Stimulated activated CD4-positive, alpha-beta T cell treated with anti-CD3 and anti-CD28 coated beads, Interleukin-4, amount 100 ng/mL, for 24 hours (primary cell): ENCODE measurements at regions not wholly inside any gene's neighbourhood (a gene's known extent, or its start where the extent isn't known, plus 50 kb on each side); places are given as distances from the start of the nearest gene placed in this dataset.

Experiments used
- DNase-seq: peaks from one replicate; pipeline ENCODE4 v3.0.0-alpha.2; 2020

DNA sequence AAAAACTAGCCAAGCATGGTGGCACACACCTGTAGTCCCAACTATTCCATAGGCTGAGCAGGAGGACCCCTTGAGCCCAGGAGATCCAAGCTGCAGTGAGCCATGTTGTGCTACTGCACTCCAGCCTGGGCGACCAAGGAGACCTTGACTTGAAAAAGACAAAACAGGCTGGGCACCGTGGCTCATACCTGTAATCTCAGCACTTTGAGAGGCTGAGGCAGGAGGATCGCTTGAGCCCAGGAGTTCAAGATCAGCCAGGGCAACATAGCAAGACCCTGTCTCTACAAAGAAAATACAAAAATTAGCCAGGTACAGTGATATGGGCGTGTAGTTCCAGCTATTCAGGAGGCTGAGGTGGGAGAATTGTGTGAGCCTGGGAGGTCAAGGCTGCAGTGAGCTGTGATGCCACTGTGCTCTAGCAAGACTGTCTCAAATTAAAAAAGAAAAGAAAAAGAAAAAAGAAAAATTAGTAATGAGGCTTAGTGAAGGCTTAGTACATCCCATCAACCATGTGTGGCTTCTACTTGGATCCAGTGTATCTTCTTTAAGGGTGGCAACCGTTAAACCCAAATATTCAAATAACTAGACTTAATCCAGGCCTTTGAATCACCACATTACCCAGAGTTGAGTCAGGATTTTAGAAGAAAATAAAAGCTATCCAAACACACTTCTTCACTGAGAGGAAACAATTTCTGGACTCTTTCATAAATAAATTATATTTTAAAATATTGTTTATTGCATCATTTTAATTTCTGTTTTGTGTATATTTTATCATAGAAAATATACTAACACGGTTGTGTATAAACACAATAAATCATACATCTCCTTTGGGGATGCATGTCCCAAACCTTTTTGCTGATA lies 74.3 kb upstream of the RAB4A start:
- DNase-seq: no peak

DNA sequence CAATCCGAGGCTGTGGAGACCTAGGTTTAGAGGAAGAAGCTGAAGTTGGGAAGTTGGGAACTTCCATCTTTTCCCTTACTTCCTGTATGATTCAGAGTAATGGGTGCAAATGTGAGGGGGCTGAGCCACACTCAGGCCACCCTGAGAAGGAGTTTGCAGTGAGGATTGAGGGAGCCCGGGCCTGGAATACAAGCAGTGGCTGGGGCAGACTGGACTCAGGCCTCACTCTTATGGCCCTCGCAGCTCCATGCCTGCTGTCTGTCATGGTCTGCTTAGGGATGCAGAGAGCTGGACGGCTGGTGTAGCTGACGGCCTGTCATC lies 73.7 kb upstream of the RAB4A start:
- no peak for DNase-seq

DNA sequence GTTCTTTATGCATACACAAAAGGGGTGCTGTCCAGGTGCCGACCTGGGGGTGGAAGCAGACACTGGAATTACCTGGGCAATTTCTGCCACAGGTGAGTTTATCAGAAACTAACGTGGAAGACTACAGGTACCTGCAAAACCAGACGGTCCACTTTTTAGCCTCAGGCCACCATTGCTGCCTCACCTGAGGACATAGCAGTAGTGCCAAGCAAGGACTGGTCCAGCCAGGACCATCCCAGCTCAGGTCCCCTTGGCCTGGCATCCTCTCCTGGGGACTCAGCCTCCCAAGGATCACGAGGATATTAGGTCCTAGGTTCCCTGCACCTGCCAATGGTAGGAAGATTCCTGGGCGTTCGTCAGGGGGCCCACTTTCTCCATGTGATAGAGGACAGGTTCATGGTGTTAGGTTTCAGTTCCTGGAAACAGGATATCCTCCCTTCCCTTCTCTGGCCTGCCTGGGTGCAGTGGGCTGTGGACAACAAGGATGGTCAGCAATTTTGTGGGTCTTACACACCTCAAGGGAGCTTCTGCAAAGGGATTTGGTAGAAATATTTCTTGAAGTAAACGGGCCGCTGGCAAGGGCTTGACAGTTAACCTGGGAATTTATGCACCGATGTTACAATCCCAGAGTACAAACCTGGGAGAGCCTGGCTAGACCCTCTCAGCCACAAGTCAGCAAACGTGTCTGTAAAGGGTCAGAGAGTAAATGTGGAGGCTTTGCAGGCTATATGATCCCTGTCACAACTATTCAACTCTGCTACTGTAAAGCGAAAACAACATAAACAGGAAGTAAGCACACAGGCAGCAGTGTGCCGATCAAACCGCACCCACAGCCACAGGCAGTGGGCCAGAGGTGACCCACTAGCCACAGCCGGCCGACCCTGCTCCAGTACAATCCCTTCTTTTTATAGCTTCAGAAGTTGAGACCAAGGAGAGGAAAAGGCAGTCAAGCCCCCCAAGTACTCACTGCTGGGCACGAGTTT lies 71.4 kb upstream of the RAB4A start:
- DNase-seq: no peak

DNA sequence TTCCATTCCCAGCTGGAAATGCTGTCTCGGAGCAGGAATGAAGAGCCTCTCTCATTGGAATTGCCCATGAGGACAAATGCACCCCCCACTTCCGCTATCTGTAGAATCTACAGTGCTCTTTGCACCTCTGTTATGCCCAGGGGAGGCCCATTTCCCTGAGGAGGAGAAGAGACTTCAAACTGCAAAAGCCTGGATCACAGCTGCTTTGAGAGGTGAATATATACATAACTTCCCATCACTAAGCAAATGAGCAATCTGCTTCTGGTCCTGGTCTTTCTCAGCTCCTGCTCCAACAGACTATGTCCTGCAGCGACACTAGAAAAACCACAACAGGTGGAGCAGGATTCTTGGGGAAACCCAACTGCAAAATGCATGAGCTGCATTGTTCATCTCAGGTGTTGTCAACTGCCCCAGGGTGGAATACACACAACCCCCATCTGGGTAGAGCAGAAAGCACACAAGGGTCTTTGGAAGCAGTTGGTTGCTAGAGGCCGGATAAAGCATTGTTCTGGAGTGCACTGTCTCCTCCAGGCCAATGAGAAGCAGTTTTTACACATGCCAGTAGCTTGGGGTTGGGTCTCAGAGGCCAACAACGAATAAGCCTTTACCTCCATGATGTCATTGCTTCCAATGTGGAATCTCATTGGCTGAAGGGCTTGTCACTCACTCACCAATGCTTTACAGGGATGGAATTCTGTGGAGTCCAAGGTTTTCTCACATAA lies 67.7 kb upstream of the RAB4A start:
- DNase-seq: no peak

DNA sequence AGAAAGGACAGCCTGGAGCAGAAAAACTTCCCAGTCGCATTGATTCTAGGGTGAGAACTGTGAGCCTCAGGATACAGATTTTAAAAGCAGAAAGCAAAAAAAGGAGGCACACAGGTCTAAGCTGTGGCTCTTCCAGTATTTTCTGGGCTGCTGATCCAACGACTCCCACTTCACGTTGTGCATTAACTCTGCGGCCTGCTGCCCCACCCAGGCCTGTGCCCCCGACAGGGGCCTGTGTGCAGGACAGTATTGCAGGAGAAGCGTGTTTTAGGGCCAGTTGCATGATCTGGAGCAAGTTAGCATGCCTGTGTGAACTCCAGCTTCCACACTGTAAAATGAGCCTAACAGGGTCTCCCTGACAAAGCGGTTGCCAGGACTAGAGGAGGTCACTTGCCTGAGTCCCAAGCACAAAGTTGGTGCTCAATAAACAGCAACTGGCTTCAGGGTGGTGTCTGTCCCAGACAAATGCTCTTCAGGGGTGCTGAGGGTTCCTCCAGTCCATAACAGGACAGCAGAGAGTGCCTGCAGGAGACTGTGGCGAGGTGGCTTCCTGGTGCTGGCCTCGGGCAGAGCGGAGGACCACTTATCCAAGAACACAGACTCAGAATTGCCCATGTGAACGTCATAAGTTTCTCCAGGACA lies 66.8 kb upstream of the RAB4A start:
- no peak for DNase-seq

DNA sequence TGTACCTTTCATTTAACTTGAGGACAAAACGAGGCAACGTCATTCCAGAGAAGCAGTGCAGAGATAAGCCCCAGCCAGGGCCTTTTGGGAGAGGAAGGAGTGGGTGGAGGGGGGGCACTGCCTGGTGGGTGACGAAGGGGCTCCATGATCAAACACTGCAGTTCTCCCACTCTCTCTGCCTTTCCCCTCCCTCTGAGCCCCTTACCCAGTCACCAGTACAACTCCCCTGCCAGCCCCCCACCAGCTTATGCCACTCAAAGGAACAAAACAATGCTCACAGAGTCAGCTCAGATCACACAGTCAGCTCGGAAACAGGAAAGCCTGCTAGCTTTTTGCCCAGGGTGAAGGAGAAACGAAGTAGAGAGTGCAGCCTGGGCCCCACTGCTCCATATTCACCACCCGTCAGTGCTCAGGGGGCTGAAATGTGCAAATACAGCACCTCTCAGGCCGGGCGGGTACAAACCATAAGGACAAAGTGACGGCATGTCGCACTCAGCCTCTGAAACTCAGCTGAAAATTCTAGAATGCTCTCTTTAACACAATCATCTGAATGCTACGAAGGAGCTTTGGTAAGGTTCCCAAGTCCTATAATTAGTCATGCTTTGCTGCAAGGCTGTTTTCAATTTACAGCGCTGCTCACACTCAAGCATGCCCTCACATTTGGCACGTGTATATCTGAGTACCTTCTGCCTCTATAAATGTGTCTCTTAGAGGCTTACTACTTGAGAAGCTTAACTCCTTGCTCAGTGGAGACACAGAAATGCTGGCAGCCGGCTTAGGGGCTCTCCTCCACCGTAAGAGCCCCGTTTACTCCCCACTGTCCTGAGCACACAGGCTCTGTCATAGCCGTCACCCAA lies 65.8 kb upstream of the RAB4A start:
- no peak for DNase-seq

DNA sequence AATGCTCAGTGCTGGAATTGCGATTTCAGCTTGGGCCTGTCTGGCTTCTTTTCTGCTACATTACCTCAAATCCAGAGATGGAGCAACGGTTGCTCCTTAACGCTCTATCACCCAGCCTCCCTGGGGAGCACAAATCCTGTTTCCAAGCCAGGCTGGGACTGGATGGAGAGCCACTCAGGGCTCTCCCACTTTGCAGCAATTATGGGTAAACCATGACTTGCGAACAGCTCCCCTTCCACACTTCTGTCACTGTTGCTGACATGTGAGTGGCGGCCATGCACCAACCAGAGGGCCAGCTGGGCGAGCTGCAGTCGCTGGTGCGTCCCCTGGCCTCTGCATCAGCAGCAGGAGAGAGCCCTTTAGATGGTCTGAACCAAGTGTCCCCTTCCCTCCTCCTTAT lies 65.1 kb upstream of the RAB4A start:
- DNase-seq: no peak

DNA sequence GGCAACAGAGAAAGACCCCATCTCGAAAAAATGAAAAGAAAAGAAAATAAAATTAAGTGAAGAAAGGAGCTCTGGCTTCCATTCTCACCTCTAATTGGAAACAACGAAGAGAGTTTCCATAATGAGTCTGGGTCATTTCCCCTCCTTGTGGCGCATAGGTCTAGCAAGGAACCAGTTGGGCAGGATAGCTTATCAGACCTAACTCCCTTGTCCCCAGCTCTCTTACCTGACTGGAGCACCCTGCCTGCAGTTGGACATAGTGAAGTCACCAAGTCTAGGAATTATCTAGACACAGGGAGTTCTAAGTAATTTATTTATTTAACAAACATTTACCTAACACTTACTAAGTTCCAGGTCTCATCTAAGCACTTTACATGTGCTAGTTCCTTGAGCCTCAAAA lies 63.0 kb upstream of the RAB4A start:
- DNase-seq: no peak

DNA sequence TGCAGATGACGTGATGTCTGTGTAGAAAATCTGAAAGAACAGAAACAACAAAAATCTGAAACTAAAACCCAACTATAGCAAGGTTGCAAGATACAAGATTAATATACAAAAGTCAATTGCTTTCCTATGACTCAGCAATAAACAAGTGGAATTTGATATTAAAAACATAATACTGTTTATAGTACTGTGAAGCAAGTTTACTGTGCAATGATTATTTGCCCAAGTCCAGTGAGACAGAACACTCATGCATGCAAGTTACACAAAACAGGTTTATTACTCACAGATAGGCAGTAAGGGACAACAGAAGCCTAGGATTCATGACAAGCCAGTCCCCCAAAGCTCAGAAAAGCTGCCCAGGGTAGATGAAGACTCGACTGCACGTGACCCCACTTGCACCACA lies 62.4 kb upstream of the RAB4A start:
- no peak for DNase-seq

DNA sequence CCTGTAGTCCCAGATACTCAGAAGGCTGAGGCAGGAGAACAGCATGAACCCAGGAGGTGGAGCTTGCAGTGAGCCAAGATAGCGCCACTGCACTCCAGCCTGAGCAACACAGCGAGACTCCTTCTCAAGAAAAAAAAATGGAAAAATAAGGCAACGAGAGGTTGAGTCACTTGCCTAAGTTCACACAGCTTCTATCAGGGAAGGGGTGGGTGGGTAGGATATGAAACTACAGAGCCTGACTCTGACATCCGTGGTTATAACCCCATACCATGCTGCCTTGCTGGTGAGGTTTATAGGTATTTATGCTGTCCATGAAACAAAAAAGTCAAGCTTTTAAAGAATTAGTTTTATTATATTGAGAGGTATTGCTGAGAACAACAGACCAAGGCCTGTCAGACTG lies 61.5 kb upstream of the RAB4A start:
- no peak for DNase-seq

DNA sequence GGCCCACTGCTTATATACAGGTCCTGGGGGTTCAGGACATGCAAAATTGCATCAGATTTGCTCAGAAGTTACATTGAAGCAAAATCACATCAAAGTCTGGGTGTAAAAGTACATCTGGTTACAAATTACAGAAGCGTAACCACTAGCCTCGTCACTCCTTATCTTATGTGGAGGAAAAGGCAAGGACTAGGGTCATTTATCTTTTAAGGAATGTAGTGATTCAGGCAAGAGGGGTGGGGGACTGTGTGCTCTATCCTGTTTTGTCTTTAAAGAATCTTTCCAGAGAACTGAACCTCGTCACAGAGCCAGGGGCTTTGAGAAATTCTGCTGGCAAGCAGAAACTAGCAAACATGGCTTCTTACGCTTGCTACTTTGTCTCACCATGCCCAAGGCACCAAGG lies 61.1 kb upstream of the RAB4A start:
- DNase-seq: no peak

DNA sequence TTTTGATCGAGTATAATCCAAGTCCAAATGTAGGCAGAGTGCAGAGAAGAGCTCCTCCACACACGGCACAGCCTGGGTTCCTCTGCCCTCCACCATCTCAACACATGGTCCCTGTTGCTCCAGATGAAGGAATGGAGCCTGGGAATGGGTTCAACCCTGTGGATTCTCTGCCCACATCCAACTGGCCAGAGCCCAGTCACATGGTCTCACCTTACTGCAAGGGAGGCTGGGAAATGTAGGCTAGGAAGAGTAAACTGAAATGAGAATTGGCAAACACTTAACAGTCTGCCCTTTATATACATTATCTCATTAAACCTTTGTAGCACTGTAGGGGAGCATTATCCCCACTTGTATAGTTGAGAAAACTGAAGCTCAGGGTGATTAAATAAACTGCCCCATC lies 60.1 kb upstream of the RAB4A start:
- DNase-seq: no peak

DNA sequence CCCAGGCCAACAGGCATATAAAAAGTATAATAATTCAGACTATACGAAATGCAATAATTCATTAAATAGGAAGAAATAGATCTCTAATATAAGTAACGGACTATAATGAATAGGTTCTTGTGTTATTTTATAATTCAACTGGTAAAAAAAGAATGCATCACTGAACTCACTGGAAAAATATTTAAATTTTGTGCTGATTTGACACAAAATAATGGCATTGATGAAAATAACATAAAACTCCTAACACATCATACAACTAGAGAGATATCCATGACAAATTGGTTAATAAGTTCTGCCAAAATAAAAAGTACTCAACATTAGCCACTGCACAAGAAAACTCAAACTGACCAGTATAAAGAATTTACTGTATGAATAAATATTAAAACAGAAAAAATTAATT lies 57.1 kb upstream of the RAB4A start:
- no peak for DNase-seq

DNA sequence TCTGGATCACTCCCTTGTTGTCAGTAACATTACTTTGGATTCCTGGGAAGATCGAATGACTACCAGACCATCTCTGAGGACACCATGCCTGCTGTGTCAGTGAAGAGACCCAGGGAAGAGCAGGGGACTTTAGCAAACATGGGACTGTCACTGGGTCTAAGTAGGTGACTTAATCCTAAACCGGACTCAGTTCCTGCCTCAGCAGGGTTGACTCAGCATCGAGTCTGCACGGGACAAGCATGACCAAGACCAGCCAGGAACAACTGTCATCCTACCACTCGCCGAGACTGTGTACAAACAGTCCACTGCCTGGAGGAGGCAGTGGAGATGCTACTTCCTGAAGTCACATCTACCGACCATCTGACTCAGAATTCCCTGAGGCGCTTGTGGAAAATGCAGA lies 53.2 kb upstream of the RAB4A start:
- DNase-seq: no peak

DNA sequence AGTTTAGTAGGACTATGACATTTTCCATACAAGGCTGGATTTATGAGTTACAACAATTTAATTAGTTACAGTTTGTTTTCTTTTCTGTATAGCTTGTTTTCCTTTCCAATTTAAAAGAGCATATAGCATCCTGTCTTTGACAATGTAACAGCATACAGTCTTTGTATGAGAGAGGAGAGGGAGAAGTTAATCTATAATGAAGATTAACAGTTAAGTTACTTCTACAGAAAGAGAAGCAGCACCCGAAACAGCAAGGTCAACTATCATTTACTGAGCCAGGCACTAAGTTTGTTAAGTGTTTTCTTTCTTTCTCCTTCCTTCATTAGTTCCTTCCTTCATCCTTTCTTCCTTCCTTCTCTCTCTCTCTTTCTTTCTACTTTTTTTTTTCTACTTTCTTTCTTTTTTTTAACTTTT lies 52.3 kb upstream of the RAB4A start:
- no peak for DNase-seq

DNA sequence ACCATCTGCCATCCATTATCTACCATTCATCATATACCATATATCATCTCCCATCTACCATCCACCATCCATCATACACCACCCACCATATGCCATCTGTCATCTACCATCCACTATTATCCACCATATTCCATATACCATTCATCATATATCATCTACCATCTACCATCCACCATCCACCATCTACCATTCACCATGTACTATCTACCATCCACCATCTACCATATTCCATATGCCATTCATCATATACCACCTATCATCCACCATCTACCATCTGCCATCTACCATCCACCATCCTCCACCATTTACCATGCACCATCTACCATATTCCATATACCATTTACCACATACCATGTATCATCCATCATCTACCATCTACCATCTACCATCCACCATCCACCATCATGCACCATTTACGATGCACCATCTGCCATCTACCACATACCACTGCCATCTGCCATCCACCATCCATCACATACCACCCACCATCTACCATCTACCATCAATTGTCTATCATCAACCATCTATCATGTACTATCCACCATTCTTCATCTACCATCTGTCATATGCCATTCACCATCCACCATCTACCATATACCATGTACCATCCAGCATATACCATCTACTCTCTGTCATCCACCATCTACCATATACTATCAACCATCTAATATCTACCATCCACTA lies 50.6 kb upstream of the RAB4A start:
- DNase-seq: no peak

DNA sequence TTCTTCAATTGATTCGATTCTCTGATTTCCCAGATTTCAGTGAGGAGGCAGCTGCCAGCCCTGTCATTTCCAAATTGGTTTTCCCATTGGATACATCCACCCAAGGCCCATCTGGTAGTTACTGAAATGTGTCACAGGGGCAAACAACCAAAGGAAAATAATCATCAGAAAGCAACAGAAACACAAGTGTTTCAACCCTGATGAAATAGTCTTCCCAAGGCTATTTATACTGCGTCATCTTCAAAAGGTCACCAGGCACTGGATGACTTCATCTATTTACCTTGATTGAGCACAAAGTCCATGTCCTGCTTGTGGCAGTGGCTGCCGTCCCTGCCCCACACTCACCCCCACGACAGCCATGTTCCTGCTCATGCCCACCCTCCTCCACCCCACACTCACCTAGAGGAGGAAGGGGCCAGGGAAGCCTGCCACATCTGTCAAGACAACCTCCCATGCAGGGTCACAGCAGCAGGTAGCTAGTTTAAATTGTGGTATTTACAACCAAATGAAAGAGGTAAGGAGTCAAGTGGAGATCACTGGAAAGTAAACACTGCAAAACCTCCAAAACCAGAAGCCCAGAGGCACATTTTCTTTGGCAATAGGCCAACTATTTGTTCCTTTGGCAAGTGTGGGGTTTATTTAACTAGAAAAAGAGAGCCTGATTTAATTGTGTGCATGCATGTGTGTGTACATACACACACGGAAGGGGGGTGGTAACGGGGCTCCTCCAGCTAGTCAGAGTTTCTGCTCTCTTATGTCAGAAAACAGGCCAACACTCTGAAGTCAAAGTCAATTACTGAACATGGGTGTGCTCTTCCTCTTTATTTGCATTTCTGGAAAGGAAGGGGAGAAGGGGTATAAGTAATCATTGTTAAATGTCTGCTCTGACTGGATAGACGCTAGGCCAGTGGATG lies 49.5 kb upstream of the RAB4A start:
- no peak for DNase-seq
